HL-60 (cell line): ENCODE measurements at regions not wholly inside any gene's neighbourhood (a gene's known extent, or its start where the extent isn't known, plus 50 kb on each side); places are given as distances from the start of the nearest gene placed in this dataset.

Experiments
- DNase-seq, 2 experiments: peaks; one replicate each; pipeline ENCODE4 v3.0.0-alpha.2; 2010 to 2020; ENCODE audit warnings: low read depth in 1 of 2, low spot score in 1 of 2
- H3K27ac ChIP-seq: fragments of 250-450 bp; sonication (Bioruptor Pico); replicated peaks from 2 replicates; pipeline ENCODE4 v1.5.1; 2020; ENCODE audit warnings: mild to moderate bottlenecking, moderate library complexity
- H3K27me3 ChIP-seq: fragments of 250-450 bp; sonication (Bioruptor Pico); 2 replicates; pipeline ENCODE4 v1.5.1; 2021; ENCODE audit warnings: mild to moderate bottlenecking, moderate library complexity; ENCODE audit not compliant: insufficient read depth, poor library complexity, severe bottlenecking
- H3K4me3 ChIP-seq: replicated peaks from 2 replicates; pipeline ENCODE4 v1.5.1; 2011; ENCODE audit warnings: mild to moderate bottlenecking, control low read depth, low read length; ENCODE audit not compliant: insufficient read depth
- GABPA ChIP-seq: IDR thresholded peaks from 2 replicates; pipeline ENCODE4 v1.6.1; 2012; ENCODE audit warnings: low read depth
- POLR2AphosphoS5 ChIP-seq: IDR thresholded peaks from 2 replicates; pipeline ENCODE4 v1.6.1; 2012; ENCODE audit warnings: low read depth
- SPI1 ChIP-seq: IDR thresholded peaks from 2 replicates; pipeline ENCODE4 v1.6.1; 2012; ENCODE audit warnings: low read depth, mild to moderate bottlenecking, borderline replicate concordance
- TF ChIP-seq, protein P1 (sequence below): IDR thresholded peaks from 2 replicates; pipeline ENCODE4 v1.6.1; 2012; ENCODE audit warnings: low read depth; ENCODE audit not compliant: insufficient replicate concordance
- TF ChIP-seq, protein P2 (sequence below): IDR thresholded peaks from one replicate; pipeline ENCODE4 v1.5.1; 2011; ENCODE audit warnings: low read length, control low read depth, inconsistent platforms; ENCODE audit not compliant: insufficient read depth

DNA sequence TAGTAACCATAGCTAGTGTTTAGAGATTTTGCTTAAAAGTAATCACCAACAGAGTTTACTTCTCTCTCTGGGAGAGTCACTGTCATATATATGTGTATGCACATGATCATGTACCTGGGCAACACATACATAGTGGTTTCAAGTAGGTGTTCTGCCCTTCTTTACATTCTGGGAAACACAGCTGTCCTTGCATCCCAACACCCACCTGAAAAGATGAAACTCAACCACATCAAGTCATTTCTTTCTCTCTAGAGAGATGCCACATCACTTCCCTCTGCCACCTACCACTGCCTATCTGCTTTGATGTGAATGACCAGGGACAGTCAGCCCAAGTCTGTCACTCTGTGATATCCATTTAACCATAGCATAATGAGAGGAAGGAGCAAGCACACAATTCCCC is 155.8 kb upstream of the GADL1 start:
- TF ChIP-seq POLR2AphosphoS5 (no peak), SPI1 (no peak)
- TF ChIP-seq, protein P1, sequence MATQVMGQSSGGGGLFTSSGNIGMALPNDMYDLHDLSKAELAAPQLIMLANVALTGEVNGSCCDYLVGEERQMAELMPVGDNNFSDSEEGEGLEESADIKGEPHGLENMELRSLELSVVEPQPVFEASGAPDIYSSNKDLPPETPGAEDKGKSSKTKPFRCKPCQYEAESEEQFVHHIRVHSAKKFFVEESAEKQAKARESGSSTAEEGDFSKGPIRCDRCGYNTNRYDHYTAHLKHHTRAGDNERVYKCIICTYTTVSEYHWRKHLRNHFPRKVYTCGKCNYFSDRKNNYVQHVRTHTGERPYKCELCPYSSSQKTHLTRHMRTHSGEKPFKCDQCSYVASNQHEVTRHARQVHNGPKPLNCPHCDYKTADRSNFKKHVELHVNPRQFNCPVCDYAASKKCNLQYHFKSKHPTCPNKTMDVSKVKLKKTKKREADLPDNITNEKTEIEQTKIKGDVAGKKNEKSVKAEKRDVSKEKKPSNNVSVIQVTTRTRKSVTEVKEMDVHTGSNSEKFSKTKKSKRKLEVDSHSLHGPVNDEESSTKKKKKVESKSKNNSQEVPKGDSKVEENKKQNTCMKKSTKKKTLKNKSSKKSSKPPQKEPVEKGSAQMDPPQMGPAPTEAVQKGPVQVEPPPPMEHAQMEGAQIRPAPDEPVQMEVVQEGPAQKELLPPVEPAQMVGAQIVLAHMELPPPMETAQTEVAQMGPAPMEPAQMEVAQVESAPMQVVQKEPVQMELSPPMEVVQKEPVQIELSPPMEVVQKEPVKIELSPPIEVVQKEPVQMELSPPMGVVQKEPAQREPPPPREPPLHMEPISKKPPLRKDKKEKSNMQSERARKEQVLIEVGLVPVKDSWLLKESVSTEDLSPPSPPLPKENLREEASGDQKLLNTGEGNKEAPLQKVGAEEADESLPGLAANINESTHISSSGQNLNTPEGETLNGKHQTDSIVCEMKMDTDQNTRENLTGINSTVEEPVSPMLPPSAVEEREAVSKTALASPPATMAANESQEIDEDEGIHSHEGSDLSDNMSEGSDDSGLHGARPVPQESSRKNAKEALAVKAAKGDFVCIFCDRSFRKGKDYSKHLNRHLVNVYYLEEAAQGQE: no peak
- DNase-seq: no peak
- no peaks in the 10 kb centered on the region for H3K27me3 ChIP-seq
- no peak overlapping the region for H3K27ac ChIP-seq
- no peak overlapping the region for H3K4me3 ChIP-seq

DNA sequence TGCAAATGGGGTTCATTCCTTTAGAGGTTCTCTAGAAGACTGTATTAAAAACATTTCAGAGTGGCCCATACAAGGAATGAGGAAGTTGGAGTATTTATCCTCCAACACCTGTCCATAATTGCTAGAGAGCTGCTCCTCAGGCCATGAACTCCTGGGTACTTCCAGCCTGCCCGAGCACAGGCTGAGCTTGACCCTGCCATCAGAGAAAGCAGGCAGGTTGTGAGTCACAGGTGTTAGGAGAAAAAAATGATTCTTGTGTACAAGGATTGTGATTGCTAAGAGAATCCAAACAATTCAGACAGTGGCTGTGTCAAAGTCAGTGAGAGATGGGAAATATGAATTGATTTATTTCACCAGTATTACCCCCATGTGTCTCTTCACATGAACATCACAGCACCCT is 156.8 kb upstream of the GADL1 start:
- DNase-seq: no peak
- Histone ChIP-seq H3K4me3 (no peak overlapping the region), H3K27ac (no peak overlapping the region), H3K27me3 (no peaks in the 10 kb centered on the region)
- no peak for TF ChIP-seq POLR2AphosphoS5
- TF ChIP-seq, protein P2, sequence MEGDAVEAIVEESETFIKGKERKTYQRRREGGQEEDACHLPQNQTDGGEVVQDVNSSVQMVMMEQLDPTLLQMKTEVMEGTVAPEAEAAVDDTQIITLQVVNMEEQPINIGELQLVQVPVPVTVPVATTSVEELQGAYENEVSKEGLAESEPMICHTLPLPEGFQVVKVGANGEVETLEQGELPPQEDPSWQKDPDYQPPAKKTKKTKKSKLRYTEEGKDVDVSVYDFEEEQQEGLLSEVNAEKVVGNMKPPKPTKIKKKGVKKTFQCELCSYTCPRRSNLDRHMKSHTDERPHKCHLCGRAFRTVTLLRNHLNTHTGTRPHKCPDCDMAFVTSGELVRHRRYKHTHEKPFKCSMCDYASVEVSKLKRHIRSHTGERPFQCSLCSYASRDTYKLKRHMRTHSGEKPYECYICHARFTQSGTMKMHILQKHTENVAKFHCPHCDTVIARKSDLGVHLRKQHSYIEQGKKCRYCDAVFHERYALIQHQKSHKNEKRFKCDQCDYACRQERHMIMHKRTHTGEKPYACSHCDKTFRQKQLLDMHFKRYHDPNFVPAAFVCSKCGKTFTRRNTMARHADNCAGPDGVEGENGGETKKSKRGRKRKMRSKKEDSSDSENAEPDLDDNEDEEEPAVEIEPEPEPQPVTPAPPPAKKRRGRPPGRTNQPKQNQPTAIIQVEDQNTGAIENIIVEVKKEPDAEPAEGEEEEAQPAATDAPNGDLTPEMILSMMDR: no peak
- TF ChIP-seq, protein P1: no peak
- no peak for TF ChIP-seq SPI1
- TF ChIP-seq GABPA: no peak

DNA sequence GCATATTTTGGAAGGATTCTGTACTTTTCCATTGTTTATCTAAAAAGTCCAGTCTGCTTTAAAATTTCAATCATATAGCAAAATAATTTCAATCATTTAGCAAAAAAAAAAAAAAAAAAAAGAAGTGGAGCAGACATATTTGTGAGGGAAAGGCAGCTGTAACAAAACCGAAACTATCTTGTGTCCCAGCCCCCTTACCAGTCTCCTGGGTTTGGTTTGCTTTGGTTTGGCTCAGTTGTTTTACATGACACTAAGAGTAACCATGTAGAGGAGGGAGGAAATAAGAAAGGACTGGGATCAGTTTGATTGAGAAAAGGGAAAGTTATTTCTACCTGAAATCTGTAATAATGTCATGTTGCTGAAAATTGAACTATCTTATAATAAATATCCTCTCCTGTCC is 158.8 kb upstream of the GADL1 start:
- Histone ChIP-seq H3K4me3 (no peak overlapping the region), H3K27ac (no peak overlapping the region), H3K27me3 (no peaks in the 10 kb centered on the region)
- TF ChIP-seq, protein P2: no peak
- TF ChIP-seq SPI1: no peak
- no peak for TF ChIP-seq GABPA
- TF ChIP-seq, protein P1: no peak
- no peak for TF ChIP-seq POLR2AphosphoS5
- DNase-seq: no peak

DNA sequence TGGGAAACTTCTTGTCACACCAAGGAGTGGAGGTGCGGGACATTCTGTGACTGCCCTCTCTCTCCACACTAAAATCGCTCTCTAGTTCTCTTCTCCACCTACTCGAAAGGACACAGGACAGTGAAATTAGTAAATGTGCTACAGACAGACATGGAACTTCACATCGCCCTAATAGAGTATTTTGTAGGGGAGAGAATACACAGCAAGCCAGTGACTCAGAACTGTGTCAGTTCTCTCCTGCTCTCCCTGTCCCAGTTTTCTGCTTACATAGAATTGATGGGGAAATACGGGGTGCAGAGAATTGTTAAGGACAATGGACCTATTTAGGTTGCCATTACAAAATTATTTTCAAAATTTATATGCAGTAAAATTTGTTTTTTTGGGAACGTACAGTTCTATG is 159.6 kb upstream of the GADL1 start:
- TF ChIP-seq GABPA (no peak), POLR2AphosphoS5 (no peak), SPI1 (no peak)
- TF ChIP-seq, protein P1: no peak
- TF ChIP-seq, protein P2: no peak
- Histone ChIP-seq H3K27ac (no peak overlapping the region), H3K4me3 (no peak overlapping the region), H3K27me3 (no peaks in the 10 kb centered on the region)
- no peak for DNase-seq
